GM21381 (cell line): ENCODE measurements at regions not wholly inside any gene's neighbourhood (a gene's known extent, or its start where the extent isn't known, plus 50 kb on each side); places are given as distances from the start of the nearest gene placed in this dataset.
"Not testable (repeated sequence)": the region's sequence is repeated elsewhere in the genome, so short reads cannot be mapped to it uniquely, and the experiment has no call there.

Experiments used
- ATAC-seq: cut with Tn5 transposase; IDR thresholded peaks from one replicate; pipeline ENCODE4 v1.9.1; 2021; ENCODE audit warnings: mild to moderate bottlenecking, moderate library complexity; ENCODE audit not compliant: unreplicated experiment

GRCh38 chr12:97616946-97617345 is 154.3 kb downstream of the RMST start:
- no peak for ATAC-seq

- no peak for ATAC-seq
Measured at GRCh38 chr12:97628962-97629361, 166.4 kb downstream of the RMST start.

GRCh38 chr12:97629382-97629781 is 166.8 kb downstream of the RMST start:
- no peak for ATAC-seq

- ATAC-seq, result no peak
Measured at GRCh38 chr12:97630356-97630755, 167.8 kb downstream of the RMST start.

GRCh38 chr12:97630875-97631274 is 168.3 kb downstream of the RMST start:
- no peak for ATAC-seq

- no peak for ATAC-seq
Measured at GRCh38 chr12:97637770-97638169, 175.2 kb downstream of the RMST start.

- no peak for ATAC-seq
Measured at GRCh38 chr12:97638739-97639138, 176.1 kb downstream of the RMST start.

- no peak for ATAC-seq
Measured at GRCh38 chr12:97639702-97640101, 177.1 kb downstream of the RMST start.

GRCh38 chr12:97640826-97641225 is 178.2 kb downstream of the RMST start:
- no peak for ATAC-seq

GRCh38 chr12:97642911-97643310 is 180.3 kb downstream of the RMST start:
- ATAC-seq, result no peak

GRCh38 chr12:97643924-97644323 is 181.3 kb downstream of the RMST start:
- ATAC-seq, result no peak

GRCh38 chr12:97645726-97646125 is 183.1 kb downstream of the RMST start:
- no peak for ATAC-seq

GRCh38 chr12:97647142-97647541 is 184.5 kb downstream of the RMST start:
- ATAC-seq, result no peak

GRCh38 chr12:97650242-97650641 is 187.6 kb downstream of the RMST start:
- ATAC-seq, result no peak

GRCh38 chr12:97656548-97656947 is 193.9 kb downstream of the RMST start:
- not testable (repeated sequence) for ATAC-seq

GRCh38 chr12:97659117-97659880 is 196.7 kb downstream of the RMST start:
- ATAC-seq, result no peak

- no peak for ATAC-seq
Measured at GRCh38 chr12:97666263-97666662, 203.7 kb downstream of the RMST start.

GRCh38 chr12:97672870-97673269 is 210.3 kb downstream of the RMST start:
- no peak for ATAC-seq

GRCh38 chr12:97680751-97681150 is 218.1 kb downstream of the RMST start:
- no peak for ATAC-seq

- ATAC-seq, result no peak
Measured at GRCh38 chr12:97681612-97682504, 219.3 kb downstream of the RMST start.

- no peak for ATAC-seq
Measured at GRCh38 chr12:97685360-97685759, 222.8 kb downstream of the RMST start.

- no peak for ATAC-seq
Measured at GRCh38 chr12:97701901-97702300, 239.3 kb downstream of the RMST start.
